Mammary epithelial cell (primary cell): ENCODE measurements at regions not wholly inside any gene's neighbourhood (a gene's known extent, or its start where the extent isn't known, plus 50 kb on each side); places are given as distances from the start of the nearest gene placed in this dataset.

ENCODE experiments used
- CTCF ChIP-seq, 2 donors: IDR thresholded peaks in 1 of 2; conservative IDR thresholded peaks in 1 of 2; 2 replicates each; pipeline ENCODE4 v1.5.1; 2011 to 2012; ENCODE audit warnings: inconsistent platforms in 2 of 2, low read length in 2 of 2, mild to moderate bottlenecking in 2 of 2, control low read depth in 1 of 2, low read depth in 1 of 2; ENCODE audit not compliant: insufficient read depth in 1 of 2; ENCODE audit errors: extremely low read depth in 1 of 2
- EZH2 ChIP-seq: IDR thresholded peaks from 2 replicates; pipeline ENCODE4 v1.6.1; 2012; ENCODE audit warnings: low read length, inconsistent platforms, borderline replicate concordance

- no peak for TF ChIP-seq CTCF (conservative IDR thresholded peaks at IDR 0.05 in 1 of 2, IDR thresholded peaks at IDR 0.05 in 1 of 2; ENCODE audit: extremely low read depth in 1 of 2, insufficient read depth in 1 of 2, low read depth in 1 of 2, low read length in 2 of 2)
- TF ChIP-seq EZH2 = no peak
Observed at GRCh38 chr11:110808248-110808647, 96.0 kb upstream of the ARHGAP20 start.
